Astrocyte (in vitro differentiated cells and primary cell): ENCODE measurements at regions not wholly inside any gene's neighbourhood (a gene's known extent, or its start where the extent isn't known, plus 50 kb on each side); places are given as distances from the start of the nearest gene placed in this dataset.
A peak's percentile ranks its signal among the peaks of the same experiment; 100 is the strongest.

ENCODE experiments used
- DNase-seq: peaks from one replicate; pipeline ENCODE4 v3.0.0-alpha.2; 2010; ENCODE audit warnings: low read depth
- FAIRE-seq: peaks from 2 replicates; lab custom pipeline; 2011; peaks lifted over from hg19 to GRCh38; lab: Jason Lieb, UNC
- H2AFZ ChIP-seq: 2 replicates; pipeline ENCODE4 v1.6.0; 2012; ENCODE audit warnings: low read depth, low read length, inconsistent platforms
- H3K27ac ChIP-seq: 2 replicates; pipeline ENCODE4 v1.5.1; 2011; ENCODE audit warnings: low read depth, low read length, inconsistent platforms
- H3K27me3 ChIP-seq: 2 replicates; pipeline ENCODE4 v1.6.0; 2011; ENCODE audit warnings: low read length, inconsistent platforms; ENCODE audit not compliant: insufficient read depth
- H3K36me3 ChIP-seq: 2 replicates; pipeline ENCODE4 v1.5.1; 2011; ENCODE audit warnings: low read length, inconsistent platforms; ENCODE audit not compliant: insufficient read depth
- H3K4me1 ChIP-seq: 2 replicates; pipeline ENCODE4 v1.5.1; 2011; ENCODE audit warnings: low read length, inconsistent platforms; ENCODE audit not compliant: insufficient read depth
- H3K4me2 ChIP-seq: 2 replicates; pipeline ENCODE4 v1.6.0; 2012; ENCODE audit warnings: low read length, inconsistent platforms
- H3K4me3 ChIP-seq: 2 replicates; pipeline ENCODE4 v1.5.1; 2011; ENCODE audit warnings: low read depth, mild to moderate bottlenecking, low read length, inconsistent platforms; ENCODE audit not compliant: insufficient read depth
- H3K79me2 ChIP-seq: 2 replicates; pipeline ENCODE4 v1.6.0; 2012; ENCODE audit warnings: mild to moderate bottlenecking, low read length, inconsistent platforms; ENCODE audit not compliant: insufficient read depth
- H3K9ac ChIP-seq: 2 replicates; pipeline ENCODE4 v1.6.0; 2012; ENCODE audit warnings: mild to moderate bottlenecking, low read length, inconsistent platforms
- H3K9me3 ChIP-seq: 2 replicates; pipeline ENCODE4 v1.5.1; 2012; ENCODE audit warnings: low read depth, mild to moderate bottlenecking, low read length, inconsistent platforms; ENCODE audit not compliant: insufficient read depth
- H4K20me1 ChIP-seq: 2 replicates; pipeline ENCODE4 v1.6.0; 2012; ENCODE audit warnings: low read length, inconsistent platforms; ENCODE audit not compliant: insufficient read depth
- H3K27ac Mint-ChIP-seq: one replicate; pipeline ENCODE4 v1.8.0; 2021; ENCODE audit warnings: mild to moderate bottlenecking, mixed read lengths; ENCODE audit not compliant: unreplicated experiment
- H3K27me3 Mint-ChIP-seq: one replicate; pipeline ENCODE4 v1.8.0; 2021; ENCODE audit warnings: low read depth, mixed read lengths; ENCODE audit not compliant: unreplicated experiment
- H3K36me3 Mint-ChIP-seq: one replicate; pipeline ENCODE4 v1.8.0; 2021; ENCODE audit warnings: low read depth, mixed read lengths; ENCODE audit not compliant: unreplicated experiment
- H3K4me1 Mint-ChIP-seq: one replicate; pipeline ENCODE4 v1.8.0; 2021; ENCODE audit warnings: low read depth, mixed read lengths; ENCODE audit not compliant: unreplicated experiment
- H3K4me3 Mint-ChIP-seq: one replicate; pipeline ENCODE4 v1.8.0; 2021; ENCODE audit warnings: mild to moderate bottlenecking, moderate library complexity, mixed read lengths; ENCODE audit not compliant: unreplicated experiment
- H3K9me3 Mint-ChIP-seq: one replicate; pipeline ENCODE4 v1.8.0; 2021; ENCODE audit warnings: mild to moderate bottlenecking, mixed read lengths; ENCODE audit not compliant: unreplicated experiment
- CTCF ChIP-seq: IDR thresholded peaks from 2 replicates; pipeline ENCODE4 v1.5.1; 2011; ENCODE audit warnings: low read depth, mild to moderate bottlenecking, inconsistent platforms, low read length, moderate library complexity; ENCODE audit not compliant: insufficient read depth
- EZH2 ChIP-seq: IDR thresholded peaks from 2 replicates; pipeline ENCODE4 v1.6.1; 2012; ENCODE audit warnings: mild to moderate bottlenecking, low read length, inconsistent platforms; ENCODE audit not compliant: insufficient read depth

- H3K27me3 Mint-ChIP-seq = no peaks in the 10 kb centered on the region
- Histone ChIP-seq H3K4me1 (no peaks in the 10 kb centered on the region), H3K9me3 (no peaks in the 10 kb centered on the region), H3K79me2 (no peaks in the 10 kb centered on the region), H2AFZ (no peak overlapping the region), H3K27ac (no peak overlapping the region), H3K4me3 (no peak overlapping the region), H3K4me2 (no peak overlapping the region), H3K9ac (no peak overlapping the region), H3K36me3 (no peaks in the 10 kb centered on the region), H3K27me3 (no peaks in the 10 kb centered on the region), H4K20me1 (no peaks in the 10 kb centered on the region)
- no peak overlapping the region for H3K4me3 Mint-ChIP-seq
- TF ChIP-seq EZH2 (no peak), CTCF (no peak)
- H3K4me1 Mint-ChIP-seq = peaks cover 7% of the 10 kb centered on the region
- H3K27ac Mint-ChIP-seq = no peak overlapping the region
- DNase-seq (no peak), FAIRE-seq (no peak)
- no peaks in the 10 kb centered on the region for H3K36me3 Mint-ChIP-seq
- H3K9me3 Mint-ChIP-seq = no peaks in the 10 kb centered on the region
Observed at GRCh38 chr13:108439556-108439955, 170.0 kb downstream of the TNFSF13B start.

GRCh38 chr13:108444448-108444847, 174.9 kb downstream of the TNFSF13B start:
- Mint-ChIP-seq H3K4me3 (no peak overlapping the region), H3K9me3 (no peaks in the 10 kb centered on the region), H3K4me1 (no peaks in the 10 kb centered on the region), H3K36me3 (no peaks in the 10 kb centered on the region), H3K27ac (no peak overlapping the region), H3K27me3 (no peaks in the 10 kb centered on the region)
- Histone ChIP-seq H4K20me1 (no peaks in the 10 kb centered on the region), H3K27me3 (no peaks in the 10 kb centered on the region), H3K36me3 (no peaks in the 10 kb centered on the region), H3K27ac (no peak overlapping the region), H2AFZ (no peak overlapping the region), H3K79me2 (no peaks in the 10 kb centered on the region), H3K9ac (no peak overlapping the region), H3K9me3 (no peaks in the 10 kb centered on the region), H3K4me1 (no peaks in the 10 kb centered on the region), H3K4me2 (no peak overlapping the region), H3K4me3 (no peak overlapping the region)
- no peak for FAIRE-seq
- no peak for DNase-seq
- no peak for TF ChIP-seq EZH2
- TF ChIP-seq CTCF = no peak

- no peak overlapping the region for H2AFZ ChIP-seq
- no peaks in the 10 kb centered on the region for H3K4me1 ChIP-seq
- Mint-ChIP-seq H3K4me1 (no peaks in the 10 kb centered on the region), H3K4me3 (no peak overlapping the region), H3K36me3 (no peaks in the 10 kb centered on the region), H3K27ac (peak overlapping the region; percentile 12), H3K27me3 (peaks cover 2% of the 10 kb centered on the region), H3K9me3 (no peaks in the 10 kb centered on the region)
- no peak overlapping the region for H3K4me3 ChIP-seq
- no peak for TF ChIP-seq EZH2
- TF ChIP-seq CTCF = no peak
- no peaks in the 10 kb centered on the region for H3K79me2 ChIP-seq
- no peak overlapping the region for H3K4me2 ChIP-seq
- H3K9me3 ChIP-seq = no peaks in the 10 kb centered on the region
- FAIRE-seq = no peak
- H3K36me3 ChIP-seq = no peaks in the 10 kb centered on the region
- no peaks in the 10 kb centered on the region for H3K27me3 ChIP-seq
- no peak for DNase-seq
- H3K9ac ChIP-seq = no peak overlapping the region
- H4K20me1 ChIP-seq = no peaks in the 10 kb centered on the region
- H3K27ac ChIP-seq = no peak overlapping the region
Observed at GRCh38 chr13:108448891-108449290, 179.4 kb downstream of the TNFSF13B start.
